ENCODE measurements at regions not wholly inside any gene's neighbourhood (a gene's known extent, or its start where the extent isn't known, plus 50 kb on each side); places are given as distances from the start of the nearest gene placed in this dataset.

GRCh38 chr1:223052462-223052861, 90.6 kb downstream of the TLR5 start:
- no peak overlapping the region for H3K27ac ChIP-seq
- no peak for TF ChIP-seq ZFX (IDR thresholded peaks at IDR 0.05)
- no peak for TF ChIP-seq CTCF (conservative IDR thresholded peaks at IDR 0.05)

GRCh38 chr1:223052931-223053330, 90.1 kb downstream of the TLR5 start:
- TF ChIP-seq ZFX (IDR thresholded peaks at IDR 0.05) (no peak), CTCF (conservative IDR thresholded peaks at IDR 0.05) (no peak)
- no peak overlapping the region for H3K27ac ChIP-seq

- no peak for TF ChIP-seq ZFX (IDR thresholded peaks at IDR 0.05)
- no peak for TF ChIP-seq CTCF (conservative IDR thresholded peaks at IDR 0.05)
Observed at GRCh38 chr1:223056802-223057201, 86.2 kb downstream of the TLR5 start.

GRCh38 chr1:223057569-223058093, 85.4 kb downstream of the TLR5 start:
- TF ChIP-seq CTCF (conservative IDR thresholded peaks at IDR 0.05) (no peak), ZFX (IDR thresholded peaks at IDR 0.05) (no peak)

More at GRCh38 chr1:223056802-223057201, 86.2 kb downstream of the TLR5 start:
- H3K27ac ChIP-seq, result no peak overlapping the region

More at GRCh38 chr1:223057569-223058093, 85.4 kb downstream of the TLR5 start:
- H3K27ac ChIP-seq, result no peak overlapping the region
